Fibroblast of villous mesenchyme (primary cell): ENCODE measurements at regions not wholly inside any gene's neighbourhood (a gene's known extent, or its start where the extent isn't known, plus 50 kb on each side); places are given as distances from the start of the nearest gene placed in this dataset.

ENCODE experiments used
- DNase-seq: peaks from one replicate; pipeline ENCODE4 v3.0.0-alpha.2; 2010; ENCODE audit warnings: low read depth
- H3K4me3 ChIP-seq: 2 replicates; pipeline ENCODE4 v1.5.1; 2011; ENCODE audit warnings: low read depth, mild to moderate bottlenecking, low read length
- CTCF ChIP-seq: IDR thresholded peaks from 2 replicates; pipeline ENCODE4 v1.5.1; 2012; ENCODE audit warnings: low read depth, mild to moderate bottlenecking, low read length; ENCODE audit not compliant: insufficient read depth

- no peak overlapping the region for H3K4me3 ChIP-seq
- DNase-seq = no peak
- no peak for TF ChIP-seq CTCF
These were observed 152.6 kb upstream of the VSTM2B start for GRCh38 chr19:29372921-29373797.

GRCh38 chr19:29375429-29376119 is 150.2 kb upstream of the VSTM2B start:
- DNase-seq = no peak
- no peak for TF ChIP-seq CTCF
- H3K4me3 ChIP-seq = no peak overlapping the region

GRCh38 chr19:29376855-29377354 is 148.9 kb upstream of the VSTM2B start:
- no peak for TF ChIP-seq CTCF
- no peak overlapping the region for H3K4me3 ChIP-seq
- DNase-seq = no peak

- TF ChIP-seq CTCF = no peak
- DNase-seq = no peak
- H3K4me3 ChIP-seq = no peak overlapping the region
These were observed 147.7 kb upstream of the VSTM2B start for GRCh38 chr19:29378126-29378525.

- no peak for DNase-seq
- no peak overlapping the region for H3K4me3 ChIP-seq
- no peak for TF ChIP-seq CTCF
These were observed 147.2 kb upstream of the VSTM2B start for GRCh38 chr19:29378543-29379080.

GRCh38 chr19:29379257-29380021 is 146.4 kb upstream of the VSTM2B start:
- no peak for TF ChIP-seq CTCF
- H3K4me3 ChIP-seq = no peak overlapping the region

More at GRCh38 chr19:29379257-29380021, 146.4 kb upstream of the VSTM2B start:
- no peak for DNase-seq
